Prostate gland (tissue), 2 donors: ENCODE measurements at regions not wholly inside any gene's neighbourhood (a gene's known extent, or its start where the extent isn't known, plus 50 kb on each side); places are given as distances from the start of the nearest gene placed in this dataset.

Experiments
- POLR2A ChIP-seq: fragments of 450-650 bp; IDR thresholded peaks from one replicate; pipeline ENCODE4 v1.6.1; 2016; ENCODE audit warnings: antibody characterized with exemption, mild to moderate bottlenecking
- POLR2AphosphoS5 ChIP-seq: sonication (generic); formaldehyde crosslinking; IDR thresholded peaks from one replicate; pipeline ENCODE4 v1.6.1; 2017; ENCODE audit warnings: antibody characterized with exemption
- TF ChIP-seq, protein P1 (sequence below), 4 experiments: fragments of 200-600 bp in 2 of 4; fragments of 450-650 bp in 2 of 4; sonication (generic) in 2 of 4; IDR thresholded peaks; 1 replicate in 3 of 4; 2 replicates in 1 of 4; pipeline ENCODE4 v1.5.1; 2016 to 2019; ENCODE audit warnings: antibody characterized with exemption in 4 of 4, mild to moderate bottlenecking in 2 of 4, moderate library complexity in 2 of 4

DNA sequence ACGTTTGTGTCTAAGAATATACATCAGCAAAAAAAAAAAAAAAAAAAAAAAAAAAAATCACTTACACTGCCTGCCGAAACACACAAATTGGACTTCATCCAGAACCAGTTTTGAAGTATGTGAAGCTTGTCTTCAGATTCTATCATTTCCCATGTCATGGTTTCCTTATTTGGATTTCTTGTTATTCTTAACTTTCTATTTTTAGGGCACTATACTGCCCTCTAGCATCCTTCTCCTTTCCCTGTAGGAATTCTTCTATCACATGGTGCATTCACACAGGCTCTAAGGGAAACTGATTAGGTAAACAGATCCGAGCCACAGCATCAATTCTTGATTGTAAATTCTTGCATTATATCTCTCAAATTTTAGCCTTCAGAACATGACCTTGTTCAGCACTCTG lies 1507.5 kb downstream of the OLFM4 start:
- TF ChIP-seq, protein P1, sequence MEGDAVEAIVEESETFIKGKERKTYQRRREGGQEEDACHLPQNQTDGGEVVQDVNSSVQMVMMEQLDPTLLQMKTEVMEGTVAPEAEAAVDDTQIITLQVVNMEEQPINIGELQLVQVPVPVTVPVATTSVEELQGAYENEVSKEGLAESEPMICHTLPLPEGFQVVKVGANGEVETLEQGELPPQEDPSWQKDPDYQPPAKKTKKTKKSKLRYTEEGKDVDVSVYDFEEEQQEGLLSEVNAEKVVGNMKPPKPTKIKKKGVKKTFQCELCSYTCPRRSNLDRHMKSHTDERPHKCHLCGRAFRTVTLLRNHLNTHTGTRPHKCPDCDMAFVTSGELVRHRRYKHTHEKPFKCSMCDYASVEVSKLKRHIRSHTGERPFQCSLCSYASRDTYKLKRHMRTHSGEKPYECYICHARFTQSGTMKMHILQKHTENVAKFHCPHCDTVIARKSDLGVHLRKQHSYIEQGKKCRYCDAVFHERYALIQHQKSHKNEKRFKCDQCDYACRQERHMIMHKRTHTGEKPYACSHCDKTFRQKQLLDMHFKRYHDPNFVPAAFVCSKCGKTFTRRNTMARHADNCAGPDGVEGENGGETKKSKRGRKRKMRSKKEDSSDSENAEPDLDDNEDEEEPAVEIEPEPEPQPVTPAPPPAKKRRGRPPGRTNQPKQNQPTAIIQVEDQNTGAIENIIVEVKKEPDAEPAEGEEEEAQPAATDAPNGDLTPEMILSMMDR (IDR thresholded peaks at IDR 0.05), result no peak
- TF ChIP-seq POLR2AphosphoS5, result no peak
- no peak for TF ChIP-seq POLR2A
